WTC11 (cell line): ENCODE measurements at regions not wholly inside any gene's neighbourhood (a gene's known extent, or its start where the extent isn't known, plus 50 kb on each side); places are given as distances from the start of the nearest gene placed in this dataset.

Experiments used
- ATAC-seq: fragments of 200-7000 bp; cut with Tn5 transposase; 2 replicates; pipeline ENCODE4 v1.10.0; 2021; ENCODE audit warnings: mild to moderate bottlenecking, moderate library complexity
- CTCF ChIA-PET: fragments of 300-600 bp; sonication (Branson Sonifier 250); formaldehyde crosslinking; loops from one replicate; lab custom pipeline; 2021; ENCODE audit warnings: antibody characterized with exemption; lab: Charles Lee
- POLR2A ChIA-PET: fragments of 350-600 bp; sonication (Branson Sonifier 250); formaldehyde crosslinking; loops from one replicate; lab custom pipeline; 2021; ENCODE audit warnings: antibody characterized with exemption; lab: Charles Lee
- DNase-seq: peaks from one replicate; pipeline ENCODE4 v3.0.0; 2021; ENCODE audit warnings: low spot score
- H3K27ac Mint-ChIP-seq: 2 replicates; pipeline ENCODE4 v1.8.0; 2021; ENCODE audit warnings: mixed read lengths
- H3K27me3 Mint-ChIP-seq: 2 replicates; pipeline ENCODE4 v1.8.0; 2021; ENCODE audit warnings: low read depth, mild to moderate bottlenecking, moderate library complexity, mixed read lengths
- H3K36me3 Mint-ChIP-seq: 2 replicates; pipeline ENCODE4 v1.8.0; 2021; ENCODE audit warnings: mixed read lengths
- H3K4me1 Mint-ChIP-seq: 2 replicates; pipeline ENCODE4 v1.8.0; 2022; ENCODE audit warnings: mixed read lengths
- H3K4me3 Mint-ChIP-seq: 2 replicates; pipeline ENCODE4 v1.8.0; 2021; ENCODE audit warnings: mild to moderate bottlenecking, moderate library complexity, mixed read lengths
- H3K9me3 Mint-ChIP-seq: 2 replicates; pipeline ENCODE4 v1.8.0; 2021; ENCODE audit warnings: mixed read lengths
- CREB1 ChIP-seq: sonication (generic); formaldehyde crosslinking; IDR thresholded peaks from 2 replicates; pipeline ENCODE4 v1.8.0; 2023; ENCODE audit warnings: mild to moderate bottlenecking, missing genetic modification reagents
- E2F5 ChIP-seq: sonication (generic); formaldehyde crosslinking; IDR thresholded peaks from 2 replicates; pipeline ENCODE4 v1.8.1; 2022; ENCODE audit warnings: mild to moderate bottlenecking, moderate library complexity, missing genetic modification reagents
- ELF4 ChIP-seq: sonication (generic); formaldehyde crosslinking; IDR thresholded peaks from 2 replicates; pipeline ENCODE4 v1.8.1; 2022; ENCODE audit warnings: low read depth, mild to moderate bottlenecking, moderate library complexity, missing genetic modification reagents
- ESRRA ChIP-seq: sonication (generic); formaldehyde crosslinking; IDR thresholded peaks from 2 replicates; pipeline ENCODE4 v1.8.1; 2022; ENCODE audit warnings: mild to moderate bottlenecking, missing genetic modification reagents, borderline replicate concordance
- FOXK1 ChIP-seq: sonication (generic); formaldehyde crosslinking; IDR thresholded peaks from 2 replicates; pipeline ENCODE4 v1.8.0; 2022; ENCODE audit warnings: mild to moderate bottlenecking, moderate library complexity, missing genetic modification reagents
- FOXP1 ChIP-seq: sonication (generic); formaldehyde crosslinking; IDR thresholded peaks from 2 replicates; pipeline ENCODE4 v1.8.0; 2022; ENCODE audit warnings: missing genetic modification reagents, mild to moderate bottlenecking, moderate library complexity, borderline replicate concordance
- GRHL2 ChIP-seq: fragments of 250-450 bp; sonication (Bioruptor Pico); IDR thresholded peaks from 2 replicates; pipeline ENCODE4 v1.8.0; 2022; ENCODE audit warnings: mild to moderate bottlenecking, moderate library complexity; ENCODE audit not compliant: insufficient replicate concordance, severe bottlenecking
- NFATC4 ChIP-seq: fragments of 250-450 bp; sonication (Bioruptor Pico); IDR thresholded peaks from 2 replicates; pipeline ENCODE4 v1.9.0; 2021; ENCODE audit warnings: mild to moderate bottlenecking
- PRRX2 ChIP-seq: fragments of 250-450 bp; sonication (Bioruptor Pico); IDR thresholded peaks from 2 replicates; pipeline ENCODE4 v1.8.0; 2021; ENCODE audit warnings: mild to moderate bottlenecking
- RELA ChIP-seq: sonication (generic); formaldehyde crosslinking; IDR thresholded peaks from 2 replicates; pipeline ENCODE4 v1.8.1; 2022; ENCODE audit warnings: missing genetic modification reagents, mild to moderate bottlenecking, borderline replicate concordance
- SOX15 ChIP-seq: fragments of 250-450 bp; sonication (Bioruptor Pico); IDR thresholded peaks from 2 replicates; pipeline ENCODE4 v1.9.0; 2021; ENCODE audit warnings: mild to moderate bottlenecking
- TP53 ChIP-seq: sonication (generic); formaldehyde crosslinking; IDR thresholded peaks from 2 replicates; pipeline ENCODE4 v1.8.1; 2023; ENCODE audit warnings: mild to moderate bottlenecking, missing genetic modification reagents
- USF1 ChIP-seq: sonication (generic); formaldehyde crosslinking; IDR thresholded peaks from 2 replicates; pipeline ENCODE4 v1.8.0; 2022; ENCODE audit warnings: mild to moderate bottlenecking, missing genetic modification reagents
- ZBTB43 ChIP-seq: sonication (generic); formaldehyde crosslinking; IDR thresholded peaks from 2 replicates; pipeline ENCODE4 v1.8.1; 2023; ENCODE audit warnings: mild to moderate bottlenecking, missing genetic modification reagents
- TF ChIP-seq, protein P1 (sequence below): sonication (generic); formaldehyde crosslinking; IDR thresholded peaks from 2 replicates; pipeline ENCODE4 v1.8.1; 2023; ENCODE audit warnings: mild to moderate bottlenecking, missing genetic modification reagents
- TF ChIP-seq, protein P2 (sequence below): sonication (generic); formaldehyde crosslinking; IDR thresholded peaks from 2 replicates; pipeline ENCODE4 v1.8.0; 2022; ENCODE audit warnings: mild to moderate bottlenecking, missing genetic modification reagents
- TF ChIP-seq, protein P3 (sequence below): sonication (generic); formaldehyde crosslinking; IDR thresholded peaks from 2 replicates; pipeline ENCODE4 v1.8.1; 2022; ENCODE audit warnings: mild to moderate bottlenecking, missing genetic modification reagents, moderate library complexity, borderline replicate concordance

- no peak overlapping the region for H3K4me3 Mint-ChIP-seq
- ATAC-seq (no peak), DNase-seq (no peak)
- POLR2A ChIA-PET, result no interaction called here
- H3K27ac Mint-ChIP-seq, result no peak overlapping the region
- no peaks in the 10 kb centered on the region for H3K36me3 Mint-ChIP-seq
- TF ChIP-seq, protein P1, sequence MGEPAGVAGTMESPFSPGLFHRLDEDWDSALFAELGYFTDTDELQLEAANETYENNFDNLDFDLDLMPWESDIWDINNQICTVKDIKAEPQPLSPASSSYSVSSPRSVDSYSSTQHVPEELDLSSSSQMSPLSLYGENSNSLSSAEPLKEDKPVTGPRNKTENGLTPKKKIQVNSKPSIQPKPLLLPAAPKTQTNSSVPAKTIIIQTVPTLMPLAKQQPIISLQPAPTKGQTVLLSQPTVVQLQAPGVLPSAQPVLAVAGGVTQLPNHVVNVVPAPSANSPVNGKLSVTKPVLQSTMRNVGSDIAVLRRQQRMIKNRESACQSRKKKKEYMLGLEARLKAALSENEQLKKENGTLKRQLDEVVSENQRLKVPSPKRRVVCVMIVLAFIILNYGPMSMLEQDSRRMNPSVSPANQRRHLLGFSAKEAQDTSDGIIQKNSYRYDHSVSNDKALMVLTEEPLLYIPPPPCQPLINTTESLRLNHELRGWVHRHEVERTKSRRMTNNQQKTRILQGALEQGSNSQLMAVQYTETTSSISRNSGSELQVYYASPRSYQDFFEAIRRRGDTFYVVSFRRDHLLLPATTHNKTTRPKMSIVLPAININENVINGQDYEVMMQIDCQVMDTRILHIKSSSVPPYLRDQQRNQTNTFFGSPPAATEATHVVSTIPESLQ, result no peak
- no peak for TF ChIP-seq NFATC4
- no peak for TF ChIP-seq PRRX2 (CRISPR knock-in tag)
- no peak for TF ChIP-seq FOXP1 (CRISPR knock-in tag)
- no peak for TF ChIP-seq FOXK1 (CRISPR knock-in tag)
- TF ChIP-seq RELA (CRISPR knock-in tag), result no peak
- TF ChIP-seq ESRRA (CRISPR knock-in tag), result no peak
- no peak for TF ChIP-seq SOX15
- TF ChIP-seq E2F5, result no peak
- CTCF ChIA-PET, result no interaction called here
- no peaks in the 10 kb centered on the region for H3K4me1 Mint-ChIP-seq
- peaks cover 9% of the 10 kb centered on the region for H3K9me3 Mint-ChIP-seq
- H3K27me3 Mint-ChIP-seq, result no peaks in the 10 kb centered on the region
Observed at GRCh38 chr4:43864616-43865146, 583.9 kb downstream of the KCTD8 start.

GRCh38 chr4:43867908-43868307, 580.7 kb downstream of the KCTD8 start:
- Mint-ChIP-seq H3K9me3 (peaks cover 36% of the 10 kb centered on the region), H3K4me3 (no peak overlapping the region), H3K27ac (no peak overlapping the region), H3K27me3 (no peaks in the 10 kb centered on the region), H3K36me3 (peaks cover 20% of the 10 kb centered on the region), H3K4me1 (no peaks in the 10 kb centered on the region)
- ATAC-seq, result no peak
- TF ChIP-seq E2F5 (no peak), ESRRA (CRISPR knock-in tag) (no peak), CREB1 (CRISPR knock-in tag) (no peak)
- TF ChIP-seq, all 79 proteins: peak for 0
- POLR2A ChIA-PET, result no interaction called here
- CTCF ChIA-PET, result no interaction called here
- DNase-seq, result no peak

DNA sequence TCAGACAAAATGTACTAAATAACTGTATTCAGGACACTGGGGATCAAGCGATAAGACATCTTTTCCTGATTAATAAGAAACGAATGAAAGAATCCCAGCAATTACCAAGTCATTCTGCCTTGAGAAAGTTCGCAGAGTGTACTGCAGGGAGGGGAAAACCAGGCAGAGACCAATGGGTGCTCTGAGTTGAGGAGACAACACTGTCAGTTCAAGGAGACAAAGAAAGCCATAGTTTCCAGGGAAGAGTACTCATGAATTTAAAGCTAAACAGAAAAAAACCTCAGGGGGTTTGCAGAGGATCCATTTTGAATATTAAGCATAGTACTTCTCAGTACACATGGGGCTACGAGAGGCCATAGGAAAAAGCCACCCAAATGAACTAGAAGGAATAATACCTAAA, 573.0 kb downstream of the KCTD8 start:
- CTCF ChIA-PET, result no interaction called here
- Mint-ChIP-seq H3K9me3 (peaks cover 29% of the 10 kb centered on the region), H3K27ac (peak overlapping the region; percentile 84), H3K4me3 (no peak overlapping the region), H3K36me3 (peaks cover 15% of the 10 kb centered on the region), H3K27me3 (no peaks in the 10 kb centered on the region), H3K4me1 (peaks cover 26% of the 10 kb centered on the region)
- TF ChIP-seq ELF4 (no peak), USF1 (CRISPR knock-in tag) (no peak)
- TF ChIP-seq, protein P2, sequence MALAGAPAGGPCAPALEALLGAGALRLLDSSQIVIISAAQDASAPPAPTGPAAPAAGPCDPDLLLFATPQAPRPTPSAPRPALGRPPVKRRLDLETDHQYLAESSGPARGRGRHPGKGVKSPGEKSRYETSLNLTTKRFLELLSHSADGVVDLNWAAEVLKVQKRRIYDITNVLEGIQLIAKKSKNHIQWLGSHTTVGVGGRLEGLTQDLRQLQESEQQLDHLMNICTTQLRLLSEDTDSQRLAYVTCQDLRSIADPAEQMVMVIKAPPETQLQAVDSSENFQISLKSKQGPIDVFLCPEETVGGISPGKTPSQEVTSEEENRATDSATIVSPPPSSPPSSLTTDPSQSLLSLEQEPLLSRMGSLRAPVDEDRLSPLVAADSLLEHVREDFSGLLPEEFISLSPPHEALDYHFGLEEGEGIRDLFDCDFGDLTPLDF (CRISPR knock-in tag), result no peak
- ATAC-seq, result peak; percentile 65; the same call in 1 of the 2 replicates
- POLR2A ChIA-PET, result no interaction called here
- no peak for DNase-seq

DNA sequence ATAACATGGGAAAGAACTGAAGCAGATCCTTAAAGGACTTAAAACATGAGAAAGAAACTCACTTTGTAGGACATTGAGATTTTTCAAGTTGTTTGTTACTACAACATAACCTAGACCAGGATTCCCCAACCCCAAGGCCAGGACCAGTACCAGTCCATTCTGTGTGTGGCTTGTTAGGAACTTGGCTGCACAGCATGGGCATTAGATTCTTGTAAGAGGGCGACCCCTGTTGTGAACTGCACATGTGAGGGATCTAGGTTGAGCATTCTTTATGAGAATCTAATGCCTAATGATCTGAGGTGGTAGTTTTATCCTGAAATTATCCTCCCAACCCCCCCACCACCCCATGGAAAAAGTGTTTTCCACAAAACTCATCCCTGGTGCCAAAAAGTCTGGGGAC, 566.1 kb downstream of the KCTD8 start:
- peaks cover 9% of the 10 kb centered on the region for H3K36me3 Mint-ChIP-seq
- no peaks in the 10 kb centered on the region for H3K27me3 Mint-ChIP-seq
- no peak overlapping the region for H3K4me3 Mint-ChIP-seq
- DNase-seq (no peak), ATAC-seq (no peak)
- ChIA-PET POLR2A (no interaction called here), CTCF (no interaction called here)
- H3K4me1 Mint-ChIP-seq, result no peaks in the 10 kb centered on the region
- no peak overlapping the region for H3K27ac Mint-ChIP-seq
- H3K9me3 Mint-ChIP-seq, result peaks cover 6% of the 10 kb centered on the region
- TF ChIP-seq, protein P3, sequence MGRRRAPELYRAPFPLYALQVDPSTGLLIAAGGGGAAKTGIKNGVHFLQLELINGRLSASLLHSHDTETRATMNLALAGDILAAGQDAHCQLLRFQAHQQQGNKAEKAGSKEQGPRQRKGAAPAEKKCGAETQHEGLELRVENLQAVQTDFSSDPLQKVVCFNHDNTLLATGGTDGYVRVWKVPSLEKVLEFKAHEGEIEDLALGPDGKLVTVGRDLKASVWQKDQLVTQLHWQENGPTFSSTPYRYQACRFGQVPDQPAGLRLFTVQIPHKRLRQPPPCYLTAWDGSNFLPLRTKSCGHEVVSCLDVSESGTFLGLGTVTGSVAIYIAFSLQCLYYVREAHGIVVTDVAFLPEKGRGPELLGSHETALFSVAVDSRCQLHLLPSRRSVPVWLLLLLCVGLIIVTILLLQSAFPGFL, result no peak
- TF ChIP-seq, protein P1, result no peak
- TF ChIP-seq USF1 (CRISPR knock-in tag), result no peak
- no peak for TF ChIP-seq GRHL2 (CRISPR knock-in tag)
- no peak for TF ChIP-seq ZBTB43 (CRISPR knock-in tag)
- no peak for TF ChIP-seq CREB1 (CRISPR knock-in tag)
- TF ChIP-seq TP53 (CRISPR knock-in tag), result no peak
